ENCODE measurements at regions not wholly inside any gene's neighbourhood (a gene's known extent, or its start where the extent isn't known, plus 50 kb on each side); places are given as distances from the start of the nearest gene placed in this dataset.

- TF ChIP-seq, protein P1, sequence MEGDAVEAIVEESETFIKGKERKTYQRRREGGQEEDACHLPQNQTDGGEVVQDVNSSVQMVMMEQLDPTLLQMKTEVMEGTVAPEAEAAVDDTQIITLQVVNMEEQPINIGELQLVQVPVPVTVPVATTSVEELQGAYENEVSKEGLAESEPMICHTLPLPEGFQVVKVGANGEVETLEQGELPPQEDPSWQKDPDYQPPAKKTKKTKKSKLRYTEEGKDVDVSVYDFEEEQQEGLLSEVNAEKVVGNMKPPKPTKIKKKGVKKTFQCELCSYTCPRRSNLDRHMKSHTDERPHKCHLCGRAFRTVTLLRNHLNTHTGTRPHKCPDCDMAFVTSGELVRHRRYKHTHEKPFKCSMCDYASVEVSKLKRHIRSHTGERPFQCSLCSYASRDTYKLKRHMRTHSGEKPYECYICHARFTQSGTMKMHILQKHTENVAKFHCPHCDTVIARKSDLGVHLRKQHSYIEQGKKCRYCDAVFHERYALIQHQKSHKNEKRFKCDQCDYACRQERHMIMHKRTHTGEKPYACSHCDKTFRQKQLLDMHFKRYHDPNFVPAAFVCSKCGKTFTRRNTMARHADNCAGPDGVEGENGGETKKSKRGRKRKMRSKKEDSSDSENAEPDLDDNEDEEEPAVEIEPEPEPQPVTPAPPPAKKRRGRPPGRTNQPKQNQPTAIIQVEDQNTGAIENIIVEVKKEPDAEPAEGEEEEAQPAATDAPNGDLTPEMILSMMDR (conservative IDR thresholded peaks at IDR 0.05; ENCODE audit: low read length), result no peak
- no peak for TF ChIP-seq EZH2phosphoT487 (IDR thresholded peaks at IDR 0.05; ENCODE audit: borderline replicate concordance)
Measured at GRCh38 chr13:106637519-106637918, 69.6 kb upstream of the ARGLU1 start.
